ENCODE measurements at regions not wholly inside any gene's neighbourhood (a gene's known extent, or its start where the extent isn't known, plus 50 kb on each side); places are given as distances from the start of the nearest gene placed in this dataset.
A peak's percentile ranks its signal among the peaks of the same experiment; 100 is the strongest.

DNA sequence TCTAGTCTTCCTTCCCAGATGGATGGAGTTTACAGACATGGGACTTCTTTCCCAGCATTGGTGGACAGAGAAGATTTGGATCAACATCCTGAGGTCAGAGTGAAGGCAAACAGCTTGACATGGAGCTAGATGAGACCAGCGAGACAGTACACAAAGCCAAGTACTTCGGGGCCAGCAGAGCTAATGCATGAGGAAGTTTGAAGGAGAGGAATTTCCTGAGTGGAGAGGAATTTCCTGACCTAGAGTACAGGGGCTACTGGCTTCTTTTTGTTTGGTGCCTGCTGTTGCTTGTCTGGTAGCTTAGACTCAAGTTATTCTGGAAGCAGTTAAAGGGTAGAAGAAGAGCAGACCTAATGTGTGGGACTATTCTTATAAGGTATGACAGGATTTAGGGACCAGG is 69.1 kb upstream of the EOLA2 start:
- intact Hi-C loops (cut with DNase I), result no loop called here
- peaks cover 0 to 2% (median 0%) of the 10 kb centered on the region in 9 donors for H3K4me1 ChIP-seq
- ATAC-seq (no peak), DNase-seq (no peak)
- no peak overlapping the region for H3K4me3 ChIP-seq
- H3K27ac ChIP-seq, result no peak overlapping the region
- WGBS, 2 donors, result 26 to 66% methylated on average over 2 of the region's 2 CpGs
- H3K9me3 ChIP-seq, result no peaks in the 10 kb centered on the region
- H3K36me3 ChIP-seq, result no peaks in the 10 kb centered on the region
- no peaks in the 10 kb centered on the region for H3K27me3 ChIP-seq
- TF ChIP-seq, protein P1, sequence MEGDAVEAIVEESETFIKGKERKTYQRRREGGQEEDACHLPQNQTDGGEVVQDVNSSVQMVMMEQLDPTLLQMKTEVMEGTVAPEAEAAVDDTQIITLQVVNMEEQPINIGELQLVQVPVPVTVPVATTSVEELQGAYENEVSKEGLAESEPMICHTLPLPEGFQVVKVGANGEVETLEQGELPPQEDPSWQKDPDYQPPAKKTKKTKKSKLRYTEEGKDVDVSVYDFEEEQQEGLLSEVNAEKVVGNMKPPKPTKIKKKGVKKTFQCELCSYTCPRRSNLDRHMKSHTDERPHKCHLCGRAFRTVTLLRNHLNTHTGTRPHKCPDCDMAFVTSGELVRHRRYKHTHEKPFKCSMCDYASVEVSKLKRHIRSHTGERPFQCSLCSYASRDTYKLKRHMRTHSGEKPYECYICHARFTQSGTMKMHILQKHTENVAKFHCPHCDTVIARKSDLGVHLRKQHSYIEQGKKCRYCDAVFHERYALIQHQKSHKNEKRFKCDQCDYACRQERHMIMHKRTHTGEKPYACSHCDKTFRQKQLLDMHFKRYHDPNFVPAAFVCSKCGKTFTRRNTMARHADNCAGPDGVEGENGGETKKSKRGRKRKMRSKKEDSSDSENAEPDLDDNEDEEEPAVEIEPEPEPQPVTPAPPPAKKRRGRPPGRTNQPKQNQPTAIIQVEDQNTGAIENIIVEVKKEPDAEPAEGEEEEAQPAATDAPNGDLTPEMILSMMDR (IDR thresholded peaks at IDR 0.05), result no peak

DNA sequence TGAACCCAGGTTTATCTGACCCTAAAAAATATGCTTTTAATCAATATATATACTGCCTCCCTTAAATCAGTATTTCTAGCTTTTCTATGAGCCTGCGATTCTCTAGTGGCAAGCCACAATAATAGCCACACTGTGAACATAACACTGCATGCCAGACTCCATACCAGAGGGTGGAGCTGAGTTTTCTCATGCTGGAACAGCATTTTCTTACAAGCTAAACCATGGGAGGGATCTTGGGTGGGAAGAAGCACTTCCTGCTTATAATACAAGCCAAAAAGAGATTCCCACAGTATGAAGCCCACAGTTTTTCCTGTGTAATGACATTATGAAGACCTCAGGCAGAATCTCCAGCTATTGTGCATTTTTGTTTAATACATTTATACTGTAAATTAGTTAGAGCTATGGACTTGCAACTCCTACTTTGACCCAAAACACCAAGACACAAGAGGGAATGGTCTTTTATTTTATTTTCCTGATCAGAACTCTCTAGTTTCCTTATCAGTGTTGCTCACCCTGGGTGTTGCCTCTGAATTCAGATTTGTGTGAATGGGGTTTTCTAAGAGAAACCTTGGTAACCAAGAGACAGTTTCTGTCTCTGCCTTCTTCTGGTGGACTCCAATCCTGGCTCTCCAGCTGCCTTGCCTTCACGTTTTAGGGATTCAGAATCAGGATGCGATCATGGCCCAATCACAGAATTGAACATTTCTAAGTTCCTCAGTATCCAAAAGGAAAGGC is 74.5 kb upstream of the EOLA2 start:
- TF ChIP-seq, protein P1 (IDR thresholded peaks at IDR 0.05), result no peak
- Histone ChIP-seq H3K4me1 (peaks cover 0 to 12% (median 0%) of the 10 kb centered on the region in 9 donors), H3K9me3 (no peaks in the 10 kb centered on the region), H3K4me3 (no peak overlapping the region), H3K27ac (peak overlapping the region in 4 of 10 donors; percentile 29 to 39 (median 36)), H3K27me3 (no peaks in the 10 kb centered on the region), H3K36me3 (no peaks in the 10 kb centered on the region)
- 62 to 73% methylated on average over 3 of the region's 3 CpGs for WGBS, 2 donors
- peak in 3 of 8 donors; percentile 52 to 64 (median 64) for ATAC-seq
- DNase-seq, result no peak
- intact Hi-C loops (cut with DNase I), result no loop called here

DNA sequence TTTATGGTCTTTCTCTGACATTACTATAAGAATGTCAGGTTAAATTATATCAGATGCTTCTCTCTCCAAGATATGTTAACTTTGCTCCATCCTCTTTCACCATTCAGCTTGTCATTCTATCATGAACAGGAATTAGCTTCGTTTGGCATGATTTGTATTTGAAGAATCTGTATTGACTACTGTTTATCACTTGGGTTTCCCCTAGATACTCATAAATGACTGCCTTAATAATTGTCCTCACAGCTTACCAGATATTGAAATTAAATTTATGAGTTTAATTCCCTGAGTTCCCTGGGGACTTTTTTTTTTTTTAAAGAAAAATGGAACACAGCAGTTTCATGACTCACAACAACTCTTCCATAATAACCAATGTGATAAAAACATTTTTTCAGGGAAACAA is 76.2 kb upstream of the EOLA2 start:
- TF ChIP-seq, protein P1 (IDR thresholded peaks at IDR 0.05), result no peak
- Histone ChIP-seq H3K9me3 (no peaks in the 10 kb centered on the region), H3K27ac (no peak overlapping the region), H3K4me3 (no peak overlapping the region), H3K36me3 (no peaks in the 10 kb centered on the region), H3K27me3 (no peaks in the 10 kb centered on the region), H3K4me1 (peaks cover 0 to 12% (median 0%) of the 10 kb centered on the region in 9 donors)
- DNase-seq (no peak), ATAC-seq (no peak)
- 91 to 96% methylated on average over 1 of the region's 1 CpG for WGBS, 2 donors
- intact Hi-C loops (cut with DNase I), result no loop called here

DNA sequence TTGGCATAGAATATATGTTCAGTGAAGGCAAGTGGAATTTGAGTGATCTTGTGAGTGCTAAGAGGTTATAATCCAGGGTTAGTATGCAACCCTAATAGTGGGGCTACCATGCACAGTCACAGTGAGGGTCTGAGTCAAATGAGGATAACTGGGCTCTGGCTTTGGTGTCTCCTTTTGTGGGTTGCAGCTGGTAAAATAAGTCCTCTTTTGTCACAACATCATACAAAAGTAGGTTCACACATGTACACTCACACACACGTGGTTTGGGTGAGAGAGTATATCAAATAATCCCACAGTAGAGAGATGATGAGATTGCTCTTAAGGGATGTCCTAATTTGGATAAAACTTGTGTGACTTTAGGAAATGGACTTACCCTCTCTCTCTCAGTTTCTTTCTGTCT is 79.6 kb upstream of the EOLA2 start:
- 93 to 94% methylated on average over 1 of the region's 1 CpG for WGBS, 2 donors
- no peaks in the 10 kb centered on the region for H3K27me3 ChIP-seq
- intact Hi-C loops (cut with DNase I), result no loop called here
- no peak overlapping the region for H3K27ac ChIP-seq
- TF ChIP-seq, protein P1 (IDR thresholded peaks at IDR 0.05), result no peak
- H3K4me1 ChIP-seq, result peaks cover 0 to 6% (median 0%) of the 10 kb centered on the region in 9 donors
- H3K4me3 ChIP-seq, result no peak overlapping the region
- DNase-seq (no peak), ATAC-seq (no peak)
- no peaks in the 10 kb centered on the region for H3K9me3 ChIP-seq
- no peaks in the 10 kb centered on the region for H3K36me3 ChIP-seq

All from heart right ventricle (tissue), 16 donors.